OCI-LY7 (cell line): ENCODE measurements at regions not wholly inside any gene's neighbourhood (a gene's known extent, or its start where the extent isn't known, plus 50 kb on each side); places are given as distances from the start of the nearest gene placed in this dataset.

Experiments
- CTCF ChIP-seq: fragments of 200-600 bp; sonication (generic); conservative IDR thresholded peaks from 2 replicates; pipeline ENCODE4 v1.5.1; 2014; ENCODE audit warnings: mild to moderate bottlenecking, antibody characterized with exemption, low read length, moderate library complexity, mixed read lengths
- EZH2phosphoT487 ChIP-seq: fragments of 200-600 bp; sonication (generic); IDR thresholded peaks from 2 replicates; pipeline ENCODE4 v1.6.1; 2018; ENCODE audit warnings: low read depth, borderline replicate concordance, mild to moderate bottlenecking, mixed run types, antibody characterized with exemption, low read length, moderate library complexity, mixed read lengths

- TF ChIP-seq CTCF (no peak), EZH2phosphoT487 (no peak)
Measured at GRCh38 chr6:167684276-167685104, 142.2 kb upstream of the AFDN start.
